ENCODE measurements at regions not wholly inside any gene's neighbourhood (a gene's known extent, or its start where the extent isn't known, plus 50 kb on each side); places are given as distances from the start of the nearest gene placed in this dataset.

GRCh38 chrX:39161611-39162255 is 360.5 kb downstream of the MID1IP1 start:
- Histone ChIP-seq H3K4me1 (ENCODE audit: control insufficient read depth, insufficient read depth, low read length) (no peaks in the 10 kb centered on the region), H3K4me3 (ENCODE audit: low read length) (no peak overlapping the region), H3K27me3 (ENCODE audit: control insufficient read depth, insufficient read depth, low read length, poor library complexity, severe bottlenecking) (no peaks in the 10 kb centered on the region), H3K27ac (ENCODE audit: low read depth, low read length) (no peak overlapping the region), H3K9me3 (ENCODE audit: control insufficient read depth, low read length) (no peaks in the 10 kb centered on the region), H3K36me3 (ENCODE audit: control insufficient read depth, insufficient read depth, low read length) (no peaks in the 10 kb centered on the region), H3K9ac (ENCODE audit: extremely low read depth, low read length, poor library complexity, severe bottlenecking) (no peak overlapping the region)
- no peak overlapping the region for H3K4me3 Mint-ChIP-seq
- DNase-seq: no peak
- WGBS, 2 experiments (ENCODE audit: insufficient coverage in 1 of 2, insufficient read length in 1 of 2): no CpG with 5 or more reads among the region's 3 CpGs
- peaks cover 26% of the 10 kb centered on the region for H3K27me3 Mint-ChIP-seq (ENCODE audit: insufficient read depth)
- peaks cover 56% of the 10 kb centered on the region for H3K9me3 Mint-ChIP-seq
- peaks cover 6% of the 10 kb centered on the region for H3K4me1 Mint-ChIP-seq
- H3K36me3 Mint-ChIP-seq (ENCODE audit: low read depth): no peaks in the 10 kb centered on the region
- no peak for TF ChIP-seq CTCF (conservative IDR thresholded peaks at IDR 0.05)
- no peak overlapping the region for H3K27ac Mint-ChIP-seq

GRCh38 chrX:39162322-39162735 is 361.1 kb downstream of the MID1IP1 start:
- Mint-ChIP-seq H3K36me3 (ENCODE audit: low read depth) (no peaks in the 10 kb centered on the region), H3K4me1 (peaks cover 6% of the 10 kb centered on the region), H3K9me3 (peaks cover 62% of the 10 kb centered on the region), H3K27me3 (ENCODE audit: insufficient read depth) (peaks cover 26% of the 10 kb centered on the region), H3K4me3 (peak overlapping the region; percentile 43), H3K27ac (no peak overlapping the region)
- Histone ChIP-seq H3K4me3 (ENCODE audit: low read length) (no peak overlapping the region), H3K9me3 (ENCODE audit: control insufficient read depth, low read length) (no peaks in the 10 kb centered on the region), H3K36me3 (ENCODE audit: control insufficient read depth, insufficient read depth, low read length) (no peaks in the 10 kb centered on the region), H3K4me1 (ENCODE audit: control insufficient read depth, insufficient read depth, low read length) (no peaks in the 10 kb centered on the region), H3K27me3 (ENCODE audit: control insufficient read depth, insufficient read depth, low read length, poor library complexity, severe bottlenecking) (no peaks in the 10 kb centered on the region), H3K9ac (ENCODE audit: extremely low read depth, low read length, poor library complexity, severe bottlenecking) (no peak overlapping the region), H3K27ac (ENCODE audit: low read depth, low read length) (no peak overlapping the region)
- peak; percentile 59 for DNase-seq
- 75% methylated on average over 18 of the region's 29 CpGs; no CpG with 5 or more reads in 1 of the 2 experiments for WGBS, 2 experiments (ENCODE audit: insufficient coverage in 1 of 2, insufficient read length in 1 of 2)
- peak; percentile 65 for TF ChIP-seq CTCF (conservative IDR thresholded peaks at IDR 0.05)

- Histone ChIP-seq H3K9ac (ENCODE audit: extremely low read depth, low read length, poor library complexity, severe bottlenecking) (no peak overlapping the region), H3K36me3 (ENCODE audit: control insufficient read depth, insufficient read depth, low read length) (no peaks in the 10 kb centered on the region), H3K27me3 (ENCODE audit: control insufficient read depth, insufficient read depth, low read length, poor library complexity, severe bottlenecking) (no peaks in the 10 kb centered on the region), H3K27ac (ENCODE audit: low read depth, low read length) (no peak overlapping the region), H3K9me3 (ENCODE audit: control insufficient read depth, low read length) (no peaks in the 10 kb centered on the region), H3K4me1 (ENCODE audit: control insufficient read depth, insufficient read depth, low read length) (no peaks in the 10 kb centered on the region), H3K4me3 (ENCODE audit: low read length) (no peak overlapping the region)
- no peak for TF ChIP-seq CTCF (conservative IDR thresholded peaks at IDR 0.05)
- peaks cover 26% of the 10 kb centered on the region for H3K27me3 Mint-ChIP-seq (ENCODE audit: insufficient read depth)
- H3K4me1 Mint-ChIP-seq: peaks cover 6% of the 10 kb centered on the region
- WGBS, 2 experiments (ENCODE audit: insufficient coverage in 1 of 2, insufficient read length in 1 of 2): 100% methylated on average over 2 of the region's 3 CpGs; no CpG with 5 or more reads in 1 of the 2 experiments
- H3K27ac Mint-ChIP-seq: no peak overlapping the region
- no peaks in the 10 kb centered on the region for H3K36me3 Mint-ChIP-seq (ENCODE audit: low read depth)
- H3K9me3 Mint-ChIP-seq: peaks cover 69% of the 10 kb centered on the region
- no peak for DNase-seq
- no peak overlapping the region for H3K4me3 Mint-ChIP-seq
Measured at GRCh38 chrX:39163581-39164126, 362.4 kb downstream of the MID1IP1 start.

Measured in endodermal cell (in vitro differentiated cells).